Left lung (tissue), 4 donors: ENCODE measurements at regions not wholly inside any gene's neighbourhood (a gene's known extent, or its start where the extent isn't known, plus 50 kb on each side); places are given as distances from the start of the nearest gene placed in this dataset.
"Not testable (repeated sequence)": the region's sequence is repeated elsewhere in the genome, so short reads cannot be mapped to it uniquely, and the experiment has no call there.

Experiments used
- ATAC-seq: fragments of 200-7000 bp; cut with Tn5 transposase; one replicate; pipeline ENCODE4 v1.9.1; 2020; ENCODE audit warnings: moderate library complexity
- DNase-seq, 4 donors: peaks; one replicate each; pipeline ENCODE4 v3.0.0-alpha.2; 2013 to 2020
- H3K27ac ChIP-seq, 2 donors: fragments of 200-600 bp; sonication (generic) in 1 of 2; one replicate each; pipeline versions ENCODE4 v1.5.0 to v1.8.0; 2020 to 2021
- H3K27me3 ChIP-seq, 2 donors: fragments of 200-600 bp; sonication (generic) in 1 of 2; one replicate each; pipeline versions ENCODE4 v1.5.0 to v1.8.0; 2020 to 2021
- H3K36me3 ChIP-seq, 2 donors: fragments of 200-600 bp; sonication (generic) in 1 of 2; one replicate each; pipeline versions ENCODE4 v1.5.0 to v1.8.0; 2020 to 2021
- H3K4me1 ChIP-seq, 2 donors: fragments of 200-600 bp; one replicate each; pipeline ENCODE4 v1.8.0; 2021
- H3K4me3 ChIP-seq, 2 donors: fragments of 200-600 bp; sonication (generic) in 1 of 2; one replicate each; pipeline versions ENCODE4 v1.5.0 to v1.8.0; 2020 to 2021; ENCODE audit warnings: mild to moderate bottlenecking in 1 of 2
- H3K9me3 ChIP-seq, 2 donors: fragments of 200-600 bp; sonication (generic) in 1 of 2; one replicate each; pipeline versions ENCODE4 v1.5.0 to v1.8.0; 2020 to 2021
- CTCF ChIP-seq, 2 donors: fragments of 200-600 bp; sonication (generic) in 1 of 2; IDR thresholded peaks; one replicate each; pipeline versions ENCODE4 v1.5.0 to v1.8.0; 2021; ENCODE audit warnings: antibody characterized with exemption in 2 of 2
- intact Hi-C, 2 donors: fragments of 100-400 bp; cut with DNase I; formaldehyde crosslinking; loops; one replicate each; pipeline versions ENCODE4 v1.11.2 to v1.14.2; 2022
- donor health status: DM: no; HTN: yes; CAD: no.
- donor health status: DM: no; HTN: no; CAD: no.

- no peak overlapping the region for H3K4me3 ChIP-seq
- no peaks in the 10 kb centered on the region for H3K9me3 ChIP-seq
- no peaks in the 10 kb centered on the region for H3K4me1 ChIP-seq
- no peak for ATAC-seq
- no peak for DNase-seq
- TF ChIP-seq CTCF (IDR thresholded peaks at IDR 0.05) = no peak
- H3K27ac ChIP-seq = no peak overlapping the region
- intact Hi-C loops = no loop called here
- H3K36me3 ChIP-seq = no peaks in the 10 kb centered on the region
- peaks cover 0 to 40% of the 10 kb centered on the region in 2 donors for H3K27me3 ChIP-seq
Measured at GRCh38 chr22:35158336-35158735, 92.4 kb downstream of the ISX start.

GRCh38 chr22:35159343-35159742 is 93.4 kb downstream of the ISX start:
- no peaks in the 10 kb centered on the region for H3K36me3 ChIP-seq
- no peaks in the 10 kb centered on the region for H3K4me1 ChIP-seq
- no peak overlapping the region for H3K4me3 ChIP-seq
- TF ChIP-seq CTCF (IDR thresholded peaks at IDR 0.05) = no peak
- H3K27ac ChIP-seq = no peak overlapping the region
- intact Hi-C loops = no loop called here
- DNase-seq (no peak), ATAC-seq (no peak)
- peaks cover 0 to 31% of the 10 kb centered on the region in 2 donors for H3K27me3 ChIP-seq
- no peaks in the 10 kb centered on the region for H3K9me3 ChIP-seq

GRCh38 chr22:35160268-35160667 is 94.3 kb downstream of the ISX start:
- no peak for DNase-seq
- no peak overlapping the region for H3K4me3 ChIP-seq
- H3K9me3 ChIP-seq = no peaks in the 10 kb centered on the region
- no peaks in the 10 kb centered on the region for H3K4me1 ChIP-seq
- TF ChIP-seq CTCF (IDR thresholded peaks at IDR 0.05) = no peak
- H3K36me3 ChIP-seq = no peaks in the 10 kb centered on the region
- intact Hi-C loops = no loop called here
- no peak overlapping the region for H3K27ac ChIP-seq
- H3K27me3 ChIP-seq = peaks cover 0 to 23% of the 10 kb centered on the region in 2 donors
- ATAC-seq = no peak

GRCh38 chr22:35165896-35166295 is 91.4 kb upstream of the HMGXB4 start:
- H3K27ac ChIP-seq, H3K4me3 ChIP-seq, H3K4me1 ChIP-seq, intact Hi-C loops, H3K27me3 ChIP-seq, DNase-seq, ATAC-seq, H3K9me3 ChIP-seq, H3K36me3 ChIP-seq: not testable (repeated sequence)

GRCh38 chr22:35170716-35171697 is 86.3 kb upstream of the HMGXB4 start:
- no peak for TF ChIP-seq CTCF (IDR thresholded peaks at IDR 0.05)
- ATAC-seq = no peak

More at GRCh38 chr22:35170716-35171697, 86.3 kb upstream of the HMGXB4 start:
- Histone ChIP-seq H3K9me3 (no peaks in the 10 kb centered on the region), H3K4me3 (no peak overlapping the region), H3K27me3 (peaks cover 0 to 18% of the 10 kb centered on the region in 2 donors), H3K27ac (no peak overlapping the region), H3K4me1 (no peaks in the 10 kb centered on the region), H3K36me3 (no peaks in the 10 kb centered on the region)
- no peak for DNase-seq
- intact Hi-C loops = no loop called here
